Astrocyte of the cerebellum (primary cell): ENCODE measurements at regions not wholly inside any gene's neighbourhood (a gene's known extent, or its start where the extent isn't known, plus 50 kb on each side); places are given as distances from the start of the nearest gene placed in this dataset.

Experiments
- DNase-seq: peaks from one replicate; pipeline ENCODE4 v3.0.0-alpha.2; 2011; ENCODE audit warnings: low read depth
- H3K4me3 ChIP-seq: 2 replicates; pipeline ENCODE4 v1.5.1; 2011; ENCODE audit warnings: mild to moderate bottlenecking, low read depth, low read length, moderate library complexity
- CTCF ChIP-seq: IDR thresholded peaks from 2 replicates; pipeline ENCODE4 v1.5.1; 2012; ENCODE audit warnings: low read length, low read depth, moderate library complexity, mild to moderate bottlenecking; ENCODE audit errors: missing control alignments
- in situ Hi-C: cut with HindIII; loops from 2 replicates; pipeline ENCODE4 v1.10.0; 2017; ENCODE audit warnings: low sequenced_read_pairs

GRCh38 chr18:67410075-67411070, 106.1 kb downstream of the DSEL start:
- in situ Hi-C loops = no loop called here
- DNase-seq = peak; percentile 35
- H3K4me3 ChIP-seq = no peak overlapping the region
- TF ChIP-seq CTCF = no peak

GRCh38 chr18:67408240-67408639, 108.3 kb downstream of the DSEL start:
- in situ Hi-C loops = no loop called here
- TF ChIP-seq CTCF = no peak
- H3K4me3 ChIP-seq = no peak overlapping the region
- DNase-seq = no peak

GRCh38 chr18:67406714-67407113, 109.8 kb downstream of the DSEL start:
- no peak for TF ChIP-seq CTCF
- in situ Hi-C loops = no loop called here
- H3K4me3 ChIP-seq = no peak overlapping the region
- no peak for DNase-seq

GRCh38 chr18:67402543-67402942, 114.0 kb downstream of the DSEL start:
- DNase-seq = no peak
- in situ Hi-C loops = no loop called here
- no peak overlapping the region for H3K4me3 ChIP-seq
- no peak for TF ChIP-seq CTCF

GRCh38 chr18:67400502-67401117, 115.9 kb downstream of the DSEL start:
- TF ChIP-seq CTCF = no peak
- in situ Hi-C loops = no loop called here
- H3K4me3 ChIP-seq = no peak overlapping the region
- DNase-seq = no peak

GRCh38 chr18:67386032-67386431, 130.5 kb downstream of the DSEL start:
- DNase-seq = no peak
- no peak overlapping the region for H3K4me3 ChIP-seq
- in situ Hi-C loops = no loop called here
- no peak for TF ChIP-seq CTCF
